Renal pelvis (tissue), 1 donor: ENCODE measurements at regions not wholly inside any gene's neighbourhood (a gene's known extent, or its start where the extent isn't known, plus 50 kb on each side); places are given as distances from the start of the nearest gene placed in this dataset.

Source experiments
- DNase-seq: peaks from one replicate; pipeline ENCODE4 v3.0.0-alpha.2; 2013

DNA sequence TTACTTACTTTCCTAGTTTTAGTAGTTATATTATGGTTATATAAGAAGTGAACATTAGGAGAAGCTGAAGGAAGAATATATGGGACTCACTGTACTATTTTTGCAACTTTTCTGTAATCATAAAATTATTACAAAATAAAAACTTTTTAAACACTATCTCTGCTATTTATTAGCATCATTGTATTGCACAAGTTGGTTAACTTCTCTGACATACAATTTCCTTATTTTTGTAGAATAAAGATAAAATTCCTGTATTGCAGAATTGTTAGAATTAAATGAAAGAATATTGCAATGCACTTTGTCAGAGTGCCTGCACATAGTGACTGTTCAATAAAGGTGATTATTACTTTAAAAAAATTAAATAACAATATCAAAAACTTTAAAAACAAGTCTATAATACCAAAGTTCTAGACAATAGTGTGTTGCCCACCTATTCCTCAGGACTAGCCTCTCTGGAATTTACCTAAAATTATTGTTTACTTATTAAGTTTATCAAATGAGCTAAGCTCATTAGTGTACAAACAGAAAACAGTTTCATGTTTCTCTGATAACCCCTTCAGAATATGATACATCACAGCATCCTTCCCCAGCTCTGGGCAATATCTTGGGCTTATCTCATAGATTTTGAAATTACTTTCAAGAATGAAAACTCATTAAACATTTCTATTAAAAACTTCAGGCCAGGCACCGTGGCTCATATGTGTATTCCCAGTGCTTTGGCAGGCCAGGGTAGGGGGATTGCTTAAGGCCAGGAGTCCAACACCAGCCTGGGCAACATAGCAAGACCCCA is 77.4 kb upstream of the TMPO start:
- no peak for DNase-seq

GRCh38 chr12:98438656-98439230 is 76.6 kb upstream of the TMPO start:
- DNase-seq: no peak

DNA sequence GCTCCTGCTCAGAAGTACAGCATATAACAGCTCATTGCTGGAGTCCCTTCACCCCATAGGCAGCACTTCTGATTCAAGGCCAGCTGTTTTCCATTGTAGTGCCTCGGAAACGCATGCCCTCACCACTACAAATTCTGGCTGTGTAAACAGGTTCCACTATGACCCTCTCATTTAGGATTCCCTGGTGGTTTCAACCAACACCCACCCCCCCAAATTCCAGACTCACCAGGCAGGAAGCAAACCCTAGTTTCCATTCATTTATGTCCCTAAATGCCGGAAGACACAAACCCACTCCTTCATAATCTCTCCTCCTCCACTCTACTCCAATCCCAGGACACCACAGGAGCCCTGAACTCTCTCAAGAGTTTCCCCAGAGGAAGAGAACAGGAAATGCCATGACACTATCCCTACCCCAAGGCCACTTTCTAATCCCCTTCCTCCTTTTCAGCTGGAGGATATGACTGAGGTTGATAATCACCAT is 75.9 kb upstream of the TMPO start:
- no peak for DNase-seq

DNA sequence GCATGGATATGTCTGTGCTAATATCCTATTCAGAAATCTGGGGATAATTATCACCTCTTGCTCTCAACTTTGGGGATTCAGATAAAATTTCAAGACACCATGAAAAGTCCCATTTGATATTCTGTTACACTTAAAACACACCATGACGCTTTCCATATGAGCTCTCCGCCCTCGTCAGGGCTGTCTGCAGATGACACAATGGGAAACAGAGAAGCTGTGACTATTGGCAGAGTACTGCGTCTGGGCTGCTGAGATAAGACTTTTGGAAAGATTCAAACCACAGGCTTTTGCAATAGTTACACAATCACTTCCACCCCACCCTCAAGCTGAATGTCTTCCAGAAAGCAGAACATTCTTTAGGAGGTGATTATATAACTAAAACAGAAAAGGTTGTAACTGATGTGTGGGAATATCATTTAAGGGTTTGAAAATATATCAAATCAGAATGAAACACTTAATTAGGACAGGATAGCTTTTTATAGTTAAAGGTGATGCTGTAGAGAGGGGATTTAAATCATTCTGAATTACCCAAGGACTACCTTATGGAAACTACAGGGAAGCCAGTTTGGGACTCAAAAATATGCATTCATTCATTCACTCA is 75.3 kb upstream of the TMPO start:
- DNase-seq: peak; percentile 22

- DNase-seq: no peak
These were observed 69.3 kb upstream of the TMPO start for GRCh38 chr12:98446060-98446459.

- no peak for DNase-seq
These were observed 68.7 kb upstream of the TMPO start for GRCh38 chr12:98446682-98447081.

GRCh38 chr12:98449584-98449983 is 65.8 kb upstream of the TMPO start:
- no peak for DNase-seq

DNA sequence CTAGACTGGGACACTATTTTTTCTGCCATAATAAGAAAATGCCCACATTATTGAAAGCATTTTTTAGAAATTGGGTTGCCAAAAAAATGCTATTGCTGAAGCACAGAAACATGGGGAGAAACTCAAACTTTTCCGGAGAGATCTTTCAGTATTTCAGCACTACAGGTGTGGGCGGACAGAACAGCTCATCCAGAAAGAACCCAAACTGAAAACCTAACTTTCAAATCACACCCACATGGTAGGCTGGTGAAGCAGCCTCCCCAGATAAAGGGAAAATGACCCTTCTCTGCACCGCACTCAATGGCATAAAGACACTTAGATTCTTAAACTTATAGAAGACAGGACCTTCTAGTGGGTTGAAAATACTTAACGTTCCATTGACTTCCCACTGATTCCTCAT is 62.3 kb upstream of the TMPO start:
- DNase-seq: no peak

DNA sequence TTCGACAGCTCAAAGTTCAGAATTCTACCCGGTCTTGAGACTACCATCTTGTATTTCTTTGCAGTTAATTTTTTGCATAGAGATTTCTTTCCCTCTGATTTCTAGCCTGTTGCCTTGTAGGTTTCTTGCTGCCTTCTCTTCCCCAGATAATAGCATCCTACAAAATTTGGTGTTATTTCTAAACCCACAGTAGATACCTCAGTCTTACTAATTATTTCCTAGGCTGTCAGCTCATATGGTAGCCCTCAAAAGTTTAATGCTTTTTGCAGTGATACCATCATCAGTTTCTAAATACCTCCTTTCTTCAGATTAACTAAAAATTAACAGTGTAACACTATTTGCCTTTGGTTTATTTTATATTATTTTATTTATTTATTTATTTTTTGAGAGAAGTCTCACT is 61.9 kb upstream of the TMPO start:
- DNase-seq: no peak

DNA sequence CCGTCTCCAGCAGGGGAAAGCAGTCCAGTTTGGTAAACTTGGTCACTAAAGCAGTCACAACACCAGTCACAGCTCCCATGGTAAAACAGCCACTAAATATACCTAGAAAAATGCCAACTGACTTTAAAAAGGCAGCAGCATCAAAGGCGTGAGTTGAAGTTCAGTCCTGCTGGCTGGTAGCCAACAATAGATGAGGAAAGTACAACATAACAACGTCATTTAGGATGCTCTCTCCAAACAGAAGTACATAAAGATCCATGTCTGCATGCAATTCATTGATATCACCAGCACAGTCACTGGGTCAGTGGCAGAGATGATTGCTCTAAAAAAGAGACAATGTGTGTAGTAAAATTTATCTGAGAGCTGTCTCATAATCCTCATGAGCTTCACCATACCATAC is 59.3 kb upstream of the TMPO start:
- no peak for DNase-seq

GRCh38 chr12:98456576-98457573 is 58.5 kb upstream of the TMPO start:
- peak; percentile 68 for DNase-seq

GRCh38 chr12:98464190-98464589 is 51.2 kb upstream of the TMPO start:
- no peak for DNase-seq

- no peak for DNase-seq
These were observed 49.9 kb upstream of the TMPO start for GRCh38 chr12:98465505-98465904.
